GM04504 (cell line): ENCODE measurements at regions not wholly inside any gene's neighbourhood (a gene's known extent, or its start where the extent isn't known, plus 50 kb on each side); places are given as distances from the start of the nearest gene placed in this dataset.

Experiments
- DNase-seq: peaks from one replicate; pipeline ENCODE4 v3.0.0-alpha.2; 2012; ENCODE audit warnings: low read depth

DNA sequence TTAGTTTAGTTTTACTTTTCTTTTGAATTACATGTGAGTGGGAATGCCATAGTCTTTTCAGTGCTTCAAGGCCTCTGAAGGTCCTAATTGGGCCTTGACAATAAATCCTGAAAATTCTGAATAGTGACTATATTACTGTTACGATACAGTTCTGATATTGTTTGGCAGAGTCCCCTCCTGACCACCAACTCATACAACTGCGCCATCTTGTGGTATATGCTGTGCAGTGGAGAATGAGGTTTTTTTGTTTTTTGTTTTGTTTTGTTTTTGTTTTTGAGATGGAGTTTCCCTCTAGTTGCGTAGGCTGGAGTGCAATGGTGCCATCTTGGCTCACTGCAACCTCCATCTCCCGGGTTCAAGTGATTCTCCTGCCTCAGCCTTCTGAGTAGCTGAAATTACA is 56.6 kb upstream of the CHRDL1 start:
- DNase-seq, result no peak

DNA sequence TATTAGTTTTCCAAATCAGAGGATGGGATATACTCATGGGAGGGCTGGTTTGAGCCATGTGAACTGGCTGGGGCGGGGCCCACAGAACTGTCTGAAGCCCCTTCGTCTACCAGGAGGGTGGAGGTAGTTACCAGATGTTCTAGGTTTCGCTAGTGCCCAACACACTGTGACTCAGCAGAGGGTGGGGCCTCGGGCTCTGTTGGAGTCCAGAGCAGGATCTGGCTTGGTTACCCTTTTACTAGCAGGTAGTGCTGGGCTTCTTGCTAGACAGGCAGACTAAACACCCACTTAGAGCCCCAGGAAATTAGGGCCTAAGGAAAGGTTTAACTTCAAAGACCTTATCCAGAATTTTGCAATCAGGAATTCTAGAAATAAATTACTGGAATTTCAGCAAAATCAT is 56.2 kb upstream of the CHRDL1 start:
- DNase-seq, result no peak

DNA sequence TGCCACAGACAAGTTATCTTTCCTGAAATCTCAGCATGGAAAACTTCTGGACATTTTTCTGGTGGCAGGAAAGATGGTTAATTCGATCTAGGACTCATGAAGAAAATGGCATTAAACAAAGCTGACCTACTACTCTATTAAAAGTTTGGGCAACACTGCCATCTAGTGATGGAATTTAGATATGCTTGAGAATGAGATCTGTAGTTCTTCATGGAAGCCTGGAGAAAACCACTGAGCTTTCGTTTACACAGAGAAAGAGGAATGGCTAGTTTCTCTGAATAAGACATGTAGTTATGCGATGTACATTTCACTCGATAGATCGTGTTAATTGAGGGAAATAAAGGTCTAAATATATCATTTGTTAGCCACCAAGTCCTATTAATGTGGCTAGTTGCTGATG is 51.7 kb upstream of the CHRDL1 start:
- DNase-seq, result peak; percentile 35

DNA sequence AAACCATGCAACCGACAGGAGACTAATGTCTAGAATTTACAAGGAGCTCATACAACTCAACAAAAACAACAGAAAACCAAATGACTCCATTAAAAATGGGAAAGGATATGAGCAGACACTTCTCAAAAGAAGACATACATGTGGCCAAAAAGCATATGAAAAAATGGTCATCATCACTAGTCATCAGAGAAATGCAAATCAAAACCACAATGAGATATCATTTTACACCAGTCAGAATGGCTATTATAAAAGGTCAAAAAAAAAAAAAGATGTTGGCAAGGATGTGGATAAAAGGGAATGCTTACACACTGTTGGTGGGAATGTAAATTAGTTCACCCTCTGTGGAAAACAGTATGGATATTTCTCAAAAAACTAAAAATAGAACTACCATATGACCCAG is 50.5 kb upstream of the CHRDL1 start:
- no peak for DNase-seq
